Tibial nerve (tissue), 3 donors: ENCODE measurements at regions not wholly inside any gene's neighbourhood (a gene's known extent, or its start where the extent isn't known, plus 50 kb on each side); places are given as distances from the start of the nearest gene placed in this dataset.

Source experiments
- CTCF ChIP-seq, 5 experiments: fragments of 200-600 bp in 3 of 5; fragments of 450-650 bp in 2 of 5; sonication (generic) in 3 of 5; IDR thresholded peaks; one replicate each; pipeline ENCODE4 v1.5.1; 2016 to 2019; ENCODE audit warnings: antibody characterized with exemption in 5 of 5, mild to moderate bottlenecking in 3 of 5, moderate library complexity in 2 of 5
- POLR2A ChIP-seq, 2 donors: fragments of 450-650 bp; IDR thresholded peaks; one replicate each; pipeline ENCODE4 v1.6.1; 2017; ENCODE audit warnings: antibody characterized with exemption in 2 of 2, mild to moderate bottlenecking in 2 of 2, moderate library complexity in 2 of 2

- no peak for TF ChIP-seq CTCF (IDR thresholded peaks at IDR 0.05)
- TF ChIP-seq POLR2A (IDR thresholded peaks at IDR 0.05), result no peak
Measured at GRCh38 chr18:1075322-1075721, 170.7 kb downstream of the ADCYAP1 start.
